Natural killer cell treated with Interleukin-12 subunit alpha and Interleukin-12 subunit beta and Interleukin-15 and Interleukin-18, amount 100 ng/mL, for 72 hours (primary cell): ENCODE measurements at regions not wholly inside any gene's neighbourhood (a gene's known extent, or its start where the extent isn't known, plus 50 kb on each side); places are given as distances from the start of the nearest gene placed in this dataset.

Experiments used
- ATAC-seq, 2 donors: fragments of 150-1000 bp; cut with Tn5 transposase in 1 of 2; sonication (Bioruptor Pico), chemical (Tn5 transposase) in 1 of 2; 2 replicates each; pipeline ENCODE4 v1.10.0; 2021
- DNase-seq: peaks from one replicate; pipeline ENCODE4 v3.0.0; 2022; ENCODE audit warnings: low spot score
- H3K27ac Mint-ChIP-seq, 2 donors: 1 replicate in 1 of 2; 2 replicates in 1 of 2; pipeline ENCODE4 v1.8.0; 2022; ENCODE audit warnings: mixed read lengths in 2 of 2, mild to moderate bottlenecking in 1 of 2, moderate library complexity in 1 of 2
- H3K27me3 Mint-ChIP-seq, 2 donors: 1 replicate in 1 of 2; 2 replicates in 1 of 2; pipeline ENCODE4 v1.8.0; 2022; ENCODE audit warnings: mixed read lengths in 2 of 2
- H3K36me3 Mint-ChIP-seq: one replicate; pipeline ENCODE4 v1.8.0; 2022; ENCODE audit warnings: mixed read lengths
- H3K4me1 Mint-ChIP-seq, 2 donors: 1 replicate in 1 of 2; 2 replicates in 1 of 2; pipeline ENCODE4 v1.8.0; 2022; ENCODE audit warnings: low read depth in 2 of 2, mixed read lengths in 2 of 2, mild to moderate bottlenecking in 1 of 2
- H3K4me3 Mint-ChIP-seq: one replicate; pipeline ENCODE4 v1.8.0; 2022; ENCODE audit warnings: mixed read lengths
- H3K9me3 Mint-ChIP-seq: 2 replicates; pipeline ENCODE4 v1.8.0; 2022; ENCODE audit warnings: mixed read lengths

- ATAC-seq (no peak), DNase-seq (no peak)
- Mint-ChIP-seq H3K4me1 (peaks cover 26 to 36% of the 10 kb centered on the region in 2 donors), H3K27ac (no peak overlapping the region), H3K27me3 (no peaks in the 10 kb centered on the region), H3K9me3 (peaks cover 7% of the 10 kb centered on the region), H3K4me3 (no peak overlapping the region), H3K36me3 (peaks cover 19% of the 10 kb centered on the region)
Observed at GRCh38 chr12:89183985-89184435, 168.3 kb downstream of the DUSP6 start.

DNA sequence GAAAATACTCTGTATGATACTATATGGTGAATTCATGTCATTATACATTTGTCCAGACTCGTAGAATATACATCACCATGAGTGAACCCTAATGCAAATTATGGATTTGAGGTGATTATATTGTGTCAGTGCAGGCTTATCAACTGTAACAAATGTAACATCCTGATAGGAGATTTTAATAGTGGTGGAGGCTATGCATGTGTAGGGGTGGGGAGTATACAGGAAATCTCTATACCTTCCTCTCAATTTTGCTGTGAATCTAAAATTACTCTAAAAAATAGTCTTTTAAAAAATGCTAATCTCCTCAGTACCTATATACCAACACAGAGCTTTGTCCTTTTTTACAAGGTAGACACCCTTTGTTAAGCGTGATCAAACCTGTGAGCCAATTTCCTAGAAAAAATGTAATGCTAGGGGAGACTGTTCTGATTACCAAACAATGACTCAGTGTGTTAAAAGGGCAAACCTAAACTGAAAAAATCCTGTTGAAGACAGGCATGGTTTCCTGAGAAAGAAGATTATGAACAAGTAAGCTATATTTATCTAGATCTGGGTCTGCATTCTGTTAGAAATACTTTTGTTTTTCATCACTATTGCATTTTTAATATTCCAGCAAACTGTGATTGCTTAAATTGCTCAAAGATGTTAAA is 170.9 kb downstream of the DUSP6 start:
- peak overlapping the region; percentile 30 for H3K4me3 Mint-ChIP-seq
- peaks cover 26 to 36% of the 10 kb centered on the region in 2 donors for H3K4me1 Mint-ChIP-seq
- peaks cover 3% of the 10 kb centered on the region for H3K9me3 Mint-ChIP-seq
- DNase-seq (no peak), ATAC-seq (peak; percentile 85)
- peak overlapping the region; percentile 65 to 85 for H3K27ac Mint-ChIP-seq
- H3K36me3 Mint-ChIP-seq = peaks cover 3% of the 10 kb centered on the region
- no peaks in the 10 kb centered on the region for H3K27me3 Mint-ChIP-seq

- ATAC-seq = no peak
- Mint-ChIP-seq H3K4me3 (peak overlapping the region; percentile 30), H3K9me3 (peaks cover 3% of the 10 kb centered on the region), H3K36me3 (no peaks in the 10 kb centered on the region), H3K4me1 (peaks cover 26 to 36% of the 10 kb centered on the region in 2 donors), H3K27ac (peak overlapping the region; percentile 65 to 85), H3K27me3 (no peaks in the 10 kb centered on the region)
- DNase-seq = no peak
Observed at GRCh38 chr12:89180496-89180895, 171.8 kb downstream of the DUSP6 start.

- peak overlapping the region; percentile 65 to 85 for H3K27ac Mint-ChIP-seq
- H3K4me1 Mint-ChIP-seq = peaks cover 26 to 36% of the 10 kb centered on the region in 2 donors
- H3K4me3 Mint-ChIP-seq = peak overlapping the region; percentile 30
- no peak for ATAC-seq
- H3K27me3 Mint-ChIP-seq = no peaks in the 10 kb centered on the region
- H3K36me3 Mint-ChIP-seq = no peaks in the 10 kb centered on the region
- DNase-seq = no peak
- H3K9me3 Mint-ChIP-seq = peaks cover 3% of the 10 kb centered on the region
Observed at GRCh38 chr12:89179983-89180382, 172.3 kb downstream of the DUSP6 start.

- Mint-ChIP-seq H3K4me1 (peaks cover 26 to 36% of the 10 kb centered on the region in 2 donors), H3K36me3 (no peaks in the 10 kb centered on the region), H3K4me3 (no peak overlapping the region), H3K9me3 (peaks cover 3% of the 10 kb centered on the region), H3K27ac (no peak overlapping the region), H3K27me3 (no peaks in the 10 kb centered on the region)
- DNase-seq (no peak), ATAC-seq (no peak)
Observed at GRCh38 chr12:89179245-89179644, 173.1 kb downstream of the DUSP6 start.

DNA sequence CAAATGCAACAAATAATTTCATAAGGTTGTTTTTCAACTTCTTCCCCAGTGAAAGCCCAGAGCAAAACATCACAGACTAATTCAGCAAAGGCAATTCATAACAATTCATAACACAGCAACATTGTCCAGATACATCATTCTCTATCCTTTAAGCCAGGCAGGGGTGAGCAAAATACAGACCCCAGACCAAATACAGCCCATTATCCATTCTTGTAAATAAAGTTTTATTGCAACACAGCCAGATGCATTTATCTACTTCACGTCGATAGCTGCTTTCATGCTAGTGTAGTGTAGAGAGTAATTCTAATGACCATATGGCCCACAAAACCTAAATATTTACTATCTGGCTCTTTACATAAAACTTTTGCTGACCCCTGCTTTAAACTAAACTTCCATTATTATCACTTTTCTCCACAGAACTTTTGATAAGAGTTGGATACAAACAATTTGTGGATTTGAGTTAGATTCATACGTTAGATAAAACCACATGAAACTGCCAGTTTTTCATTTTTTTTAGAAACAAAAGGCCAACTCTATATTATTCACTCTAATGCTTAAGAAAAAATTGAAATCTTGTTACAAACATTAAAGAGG is 174.4 kb downstream of the DUSP6 start:
- Mint-ChIP-seq H3K4me1 (peaks cover 26 to 30% of the 10 kb centered on the region in 2 donors), H3K27ac (no peak overlapping the region), H3K27me3 (no peaks in the 10 kb centered on the region), H3K4me3 (no peak overlapping the region), H3K9me3 (peaks cover 3% of the 10 kb centered on the region), H3K36me3 (no peaks in the 10 kb centered on the region)
- no peak for ATAC-seq
- no peak for DNase-seq

GRCh38 chr12:89176676-89177075 is 175.6 kb downstream of the DUSP6 start:
- no peaks in the 10 kb centered on the region for H3K27me3 Mint-ChIP-seq
- H3K4me3 Mint-ChIP-seq = no peak overlapping the region
- ATAC-seq (no peak), DNase-seq (no peak)
- H3K36me3 Mint-ChIP-seq = peaks cover 4% of the 10 kb centered on the region
- H3K9me3 Mint-ChIP-seq = peaks cover 5% of the 10 kb centered on the region
- no peak overlapping the region for H3K27ac Mint-ChIP-seq
- H3K4me1 Mint-ChIP-seq = peaks cover 19 to 21% of the 10 kb centered on the region in 2 donors

DNA sequence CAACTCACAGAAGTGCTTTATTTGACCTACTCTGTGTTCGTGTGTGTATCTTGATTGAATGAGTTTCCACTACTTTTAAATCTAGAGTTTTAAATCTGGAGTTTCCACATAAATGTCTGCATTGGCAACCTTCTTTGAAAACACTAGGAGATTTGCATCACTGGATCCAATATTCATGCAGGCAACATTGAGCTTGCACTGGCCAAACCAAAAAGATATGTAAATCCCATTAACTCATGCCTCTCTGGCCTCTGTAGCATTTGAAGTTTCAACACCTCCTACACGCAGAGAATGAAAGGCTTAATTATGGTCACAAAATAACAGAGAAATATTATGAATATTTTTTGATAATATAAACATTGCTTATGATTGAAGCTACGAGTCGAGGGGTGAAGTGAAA is 178.6 kb downstream of the DUSP6 start:
- DNase-seq (no peak), ATAC-seq (no peak)
- Mint-ChIP-seq H3K9me3 (peaks cover 5% of the 10 kb centered on the region), H3K27me3 (no peaks in the 10 kb centered on the region), H3K27ac (no peak overlapping the region), H3K36me3 (peaks cover 5% of the 10 kb centered on the region), H3K4me3 (no peak overlapping the region), H3K4me1 (peaks cover under 1 to 2% of the 10 kb centered on the region in 2 donors)

GRCh38 chr12:89173096-89173495 is 179.2 kb downstream of the DUSP6 start:
- peaks cover 10% of the 10 kb centered on the region for H3K36me3 Mint-ChIP-seq
- ATAC-seq (no peak), DNase-seq (no peak)
- H3K4me1 Mint-ChIP-seq = peaks cover 2 to 6% of the 10 kb centered on the region in 2 donors
- H3K27ac Mint-ChIP-seq = no peak overlapping the region
- no peak overlapping the region for H3K4me3 Mint-ChIP-seq
- H3K9me3 Mint-ChIP-seq = peaks cover 5% of the 10 kb centered on the region
- H3K27me3 Mint-ChIP-seq = no peaks in the 10 kb centered on the region

GRCh38 chr12:89172224-89172623 is 180.1 kb downstream of the DUSP6 start:
- peaks cover 5% of the 10 kb centered on the region for H3K9me3 Mint-ChIP-seq
- H3K36me3 Mint-ChIP-seq = peaks cover 10% of the 10 kb centered on the region
- H3K27ac Mint-ChIP-seq = no peak overlapping the region
- H3K27me3 Mint-ChIP-seq = no peaks in the 10 kb centered on the region
- ATAC-seq (no peak), DNase-seq (no peak)
- H3K4me1 Mint-ChIP-seq = peaks cover 2 to 6% of the 10 kb centered on the region in 2 donors
- H3K4me3 Mint-ChIP-seq = no peak overlapping the region

- no peak for DNase-seq
- Mint-ChIP-seq H3K9me3 (peaks cover 5% of the 10 kb centered on the region), H3K4me1 (peaks cover 7 to 19% of the 10 kb centered on the region in 2 donors), H3K27me3 (no peaks in the 10 kb centered on the region), H3K4me3 (no peak overlapping the region), H3K36me3 (peaks cover 10% of the 10 kb centered on the region), H3K27ac (no peak overlapping the region)
- ATAC-seq = no peak
Observed at GRCh38 chr12:89169321-89169720, 183.0 kb downstream of the DUSP6 start.

- H3K27me3 Mint-ChIP-seq = no peaks in the 10 kb centered on the region
- peaks cover 10% of the 10 kb centered on the region for H3K36me3 Mint-ChIP-seq
- ATAC-seq (no peak), DNase-seq (no peak)
- peaks cover 12 to 19% of the 10 kb centered on the region in 2 donors for H3K4me1 Mint-ChIP-seq
- no peak overlapping the region for H3K27ac Mint-ChIP-seq
- H3K9me3 Mint-ChIP-seq = peaks cover 5% of the 10 kb centered on the region
- no peak overlapping the region for H3K4me3 Mint-ChIP-seq
Observed at GRCh38 chr12:89167986-89168385, 184.3 kb downstream of the DUSP6 start.

GRCh38 chr12:89166525-89166934 is 185.8 kb downstream of the DUSP6 start:
- no peak for DNase-seq
- Mint-ChIP-seq H3K4me1 (peaks cover 10 to 19% of the 10 kb centered on the region in 2 donors), H3K27ac (no peak overlapping the region), H3K4me3 (no peak overlapping the region), H3K27me3 (no peaks in the 10 kb centered on the region), H3K36me3 (peaks cover 6% of the 10 kb centered on the region), H3K9me3 (no peaks in the 10 kb centered on the region)
- no peak for ATAC-seq

DNA sequence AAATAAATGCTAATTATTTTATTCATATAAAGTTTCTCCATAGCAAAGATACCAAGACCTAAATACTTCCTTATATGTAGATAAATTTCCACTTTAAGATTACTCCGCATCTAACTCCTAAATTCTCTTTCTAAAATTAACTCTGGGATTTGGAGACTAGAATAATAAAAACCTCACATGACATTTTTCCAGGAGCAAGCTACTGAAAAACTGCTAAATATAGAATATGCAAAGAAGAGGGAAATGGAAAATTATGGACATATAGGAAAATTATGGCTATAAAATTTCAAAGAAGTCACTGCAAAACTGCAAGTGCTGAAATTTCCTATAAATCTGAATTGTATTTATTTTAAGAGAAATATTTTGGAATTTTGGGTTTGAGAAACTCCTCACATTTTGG is 186.2 kb downstream of the DUSP6 start:
- H3K4me1 Mint-ChIP-seq = peaks cover 10 to 19% of the 10 kb centered on the region in 2 donors
- peaks cover 6% of the 10 kb centered on the region for H3K36me3 Mint-ChIP-seq
- no peak overlapping the region for H3K27ac Mint-ChIP-seq
- H3K9me3 Mint-ChIP-seq = no peaks in the 10 kb centered on the region
- ATAC-seq (no peak), DNase-seq (no peak)
- no peaks in the 10 kb centered on the region for H3K27me3 Mint-ChIP-seq
- no peak overlapping the region for H3K4me3 Mint-ChIP-seq
